Neural progenitor cell (in vitro differentiated cells): ENCODE measurements at regions not wholly inside any gene's neighbourhood (a gene's known extent, or its start where the extent isn't known, plus 50 kb on each side); places are given as distances from the start of the nearest gene placed in this dataset.

ENCODE experiments used
- EZH2 ChIP-seq: fragments of 200-600 bp; sonication (generic); IDR thresholded peaks from 2 replicates; pipeline ENCODE4 v1.6.1; 2017; ENCODE audit warnings: antibody characterized with exemption, mild to moderate bottlenecking, moderate library complexity
- EZH2phosphoT487 ChIP-seq: fragments of 200-600 bp; sonication (generic); IDR thresholded peaks from 2 replicates; pipeline ENCODE4 v1.6.1; 2017; ENCODE audit warnings: antibody characterized with exemption
- TF ChIP-seq, protein P1 (sequence below): fragments of 200-600 bp; sonication (generic); IDR thresholded peaks from 2 replicates; pipeline ENCODE4 v1.5.1; 2017; ENCODE audit warnings: antibody characterized with exemption, mild to moderate bottlenecking

DNA sequence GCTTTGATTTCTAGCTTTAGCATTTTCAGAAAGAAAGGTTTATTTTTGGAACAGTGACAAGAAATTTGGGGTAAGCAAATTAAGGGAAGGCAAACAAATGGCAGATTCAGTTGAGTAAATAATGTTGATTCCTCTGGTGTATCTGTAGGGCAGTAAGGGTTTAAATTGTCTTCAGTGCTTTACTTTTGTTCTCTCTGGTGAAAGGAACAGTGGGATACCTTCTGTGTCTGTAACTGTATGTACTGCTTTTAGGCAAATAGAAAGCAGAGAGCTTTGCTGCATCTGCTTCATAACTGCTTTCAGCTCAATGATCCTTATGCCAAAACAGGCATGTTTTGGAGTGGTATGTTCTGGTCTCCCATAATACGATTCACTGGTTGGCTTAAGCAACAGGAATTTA is 932.1 kb upstream of the SLIT2 start:
- TF ChIP-seq, protein P1, sequence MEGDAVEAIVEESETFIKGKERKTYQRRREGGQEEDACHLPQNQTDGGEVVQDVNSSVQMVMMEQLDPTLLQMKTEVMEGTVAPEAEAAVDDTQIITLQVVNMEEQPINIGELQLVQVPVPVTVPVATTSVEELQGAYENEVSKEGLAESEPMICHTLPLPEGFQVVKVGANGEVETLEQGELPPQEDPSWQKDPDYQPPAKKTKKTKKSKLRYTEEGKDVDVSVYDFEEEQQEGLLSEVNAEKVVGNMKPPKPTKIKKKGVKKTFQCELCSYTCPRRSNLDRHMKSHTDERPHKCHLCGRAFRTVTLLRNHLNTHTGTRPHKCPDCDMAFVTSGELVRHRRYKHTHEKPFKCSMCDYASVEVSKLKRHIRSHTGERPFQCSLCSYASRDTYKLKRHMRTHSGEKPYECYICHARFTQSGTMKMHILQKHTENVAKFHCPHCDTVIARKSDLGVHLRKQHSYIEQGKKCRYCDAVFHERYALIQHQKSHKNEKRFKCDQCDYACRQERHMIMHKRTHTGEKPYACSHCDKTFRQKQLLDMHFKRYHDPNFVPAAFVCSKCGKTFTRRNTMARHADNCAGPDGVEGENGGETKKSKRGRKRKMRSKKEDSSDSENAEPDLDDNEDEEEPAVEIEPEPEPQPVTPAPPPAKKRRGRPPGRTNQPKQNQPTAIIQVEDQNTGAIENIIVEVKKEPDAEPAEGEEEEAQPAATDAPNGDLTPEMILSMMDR = no peak
- no peak for TF ChIP-seq EZH2
- no peak for TF ChIP-seq EZH2phosphoT487
